Vagina (tissue), 2 donors: ENCODE measurements at regions not wholly inside any gene's neighbourhood (a gene's known extent, or its start where the extent isn't known, plus 50 kb on each side); places are given as distances from the start of the nearest gene placed in this dataset.
"Not testable (repeated sequence)": the region's sequence is repeated elsewhere in the genome, so short reads cannot be mapped to it uniquely, and the experiment has no call there.

ENCODE experiments used
- POLR2A ChIP-seq, 2 donors: fragments of 450-650 bp; IDR thresholded peaks; one replicate each; pipeline ENCODE4 v1.6.1; 2017; ENCODE audit warnings: antibody characterized with exemption in 2 of 2, mild to moderate bottlenecking in 2 of 2, moderate library complexity in 2 of 2
- POLR2AphosphoS5 ChIP-seq, 2 donors: sonication (generic); formaldehyde crosslinking; IDR thresholded peaks; one replicate each; pipeline ENCODE4 v1.9.0; 2017; ENCODE audit warnings: antibody characterized with exemption in 2 of 2, mild to moderate bottlenecking in 2 of 2, low read depth in 1 of 2; ENCODE audit not compliant: insufficient read depth in 1 of 2
- TF ChIP-seq, protein P1 (sequence below), 3 experiments: fragments of 450-650 bp in 2 of 3; fragments of 200-600 bp in 1 of 3; sonication (generic) in 1 of 3; IDR thresholded peaks; one replicate each; pipeline ENCODE4 v1.5.1; 2017 to 2019; ENCODE audit warnings: antibody characterized with exemption in 3 of 3, mild to moderate bottlenecking in 2 of 3, moderate library complexity in 2 of 3

GRCh38 chr21:5251866-5252265, 5269.5 kb upstream of the TPTE start:
- TF ChIP-seq, protein P1, sequence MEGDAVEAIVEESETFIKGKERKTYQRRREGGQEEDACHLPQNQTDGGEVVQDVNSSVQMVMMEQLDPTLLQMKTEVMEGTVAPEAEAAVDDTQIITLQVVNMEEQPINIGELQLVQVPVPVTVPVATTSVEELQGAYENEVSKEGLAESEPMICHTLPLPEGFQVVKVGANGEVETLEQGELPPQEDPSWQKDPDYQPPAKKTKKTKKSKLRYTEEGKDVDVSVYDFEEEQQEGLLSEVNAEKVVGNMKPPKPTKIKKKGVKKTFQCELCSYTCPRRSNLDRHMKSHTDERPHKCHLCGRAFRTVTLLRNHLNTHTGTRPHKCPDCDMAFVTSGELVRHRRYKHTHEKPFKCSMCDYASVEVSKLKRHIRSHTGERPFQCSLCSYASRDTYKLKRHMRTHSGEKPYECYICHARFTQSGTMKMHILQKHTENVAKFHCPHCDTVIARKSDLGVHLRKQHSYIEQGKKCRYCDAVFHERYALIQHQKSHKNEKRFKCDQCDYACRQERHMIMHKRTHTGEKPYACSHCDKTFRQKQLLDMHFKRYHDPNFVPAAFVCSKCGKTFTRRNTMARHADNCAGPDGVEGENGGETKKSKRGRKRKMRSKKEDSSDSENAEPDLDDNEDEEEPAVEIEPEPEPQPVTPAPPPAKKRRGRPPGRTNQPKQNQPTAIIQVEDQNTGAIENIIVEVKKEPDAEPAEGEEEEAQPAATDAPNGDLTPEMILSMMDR (IDR thresholded peaks at IDR 0.05): not testable (repeated sequence)
- not testable (repeated sequence) for TF ChIP-seq POLR2AphosphoS5 (IDR thresholded peaks at IDR 0.05; ENCODE audit: insufficient read depth in 1 of 2, low read depth in 1 of 2); POLR2A (IDR thresholded peaks at IDR 0.05)
